MM.1S (cell line): ENCODE measurements at regions not wholly inside any gene's neighbourhood (a gene's known extent, or its start where the extent isn't known, plus 50 kb on each side); places are given as distances from the start of the nearest gene placed in this dataset.

Experiments used
- DNase-seq: peaks from one replicate; pipeline ENCODE4 v3.0.0-alpha.2; 2015
- H2AFZ ChIP-seq: fragments of 300-600 bp; sonication (generic); 2 replicates; pipeline ENCODE4 v1.6.0; 2016; ENCODE audit warnings: antibody characterized with exemption, low read length
- H3F3A ChIP-seq: fragments of 300-600 bp; sonication (generic); 2 replicates; pipeline ENCODE4 v1.6.1; 2016; ENCODE audit warnings: mild to moderate bottlenecking, antibody characterized with exemption, low read length, moderate library complexity, mixed read lengths; ENCODE audit not compliant: insufficient read depth
- H3K27ac ChIP-seq: fragments of 300-600 bp; sonication (generic); 2 replicates; pipeline ENCODE4 v1.5.1; 2016; ENCODE audit warnings: mild to moderate bottlenecking, low read length
- H3K27me3 ChIP-seq: fragments of 300-600 bp; sonication (generic); replicated peaks from 2 replicates; pipeline ENCODE4 v1.6.0; 2016; ENCODE audit warnings: low read length; ENCODE audit not compliant: insufficient read depth
- H3K36me3 ChIP-seq: fragments of 300-600 bp; sonication (generic); replicated peaks from 2 replicates; pipeline ENCODE4 v1.6.1; 2016; ENCODE audit warnings: mild to moderate bottlenecking, low read length, mixed read lengths; ENCODE audit not compliant: insufficient read depth
- H3K4me1 ChIP-seq: fragments of 300-600 bp; sonication (generic); 2 replicates; pipeline ENCODE4 v1.6.1; 2016; ENCODE audit warnings: low read length, mixed read lengths
- H3K4me2 ChIP-seq: fragments of 300-600 bp; sonication (generic); 2 replicates; pipeline ENCODE4 v1.6.0; 2016; ENCODE audit warnings: low read depth, low read length
- H3K4me3 ChIP-seq: fragments of 300-600 bp; sonication (generic); 2 replicates; pipeline ENCODE4 v1.5.1; 2016; ENCODE audit warnings: low read length, mixed read lengths
- H3K79me2 ChIP-seq: fragments of 300-600 bp; sonication (generic); 2 replicates; pipeline ENCODE4 v1.6.1; 2016; ENCODE audit warnings: mixed run types, low read length, mixed read lengths
- H3K9ac ChIP-seq: fragments of 300-600 bp; sonication (generic); 2 replicates; pipeline ENCODE4 v1.6.1; 2016; ENCODE audit warnings: low read length, mixed read lengths
- H3K9me2 ChIP-seq: fragments of 300-600 bp; sonication (generic); replicated peaks from 2 replicates; pipeline ENCODE4 v1.6.1; 2016; ENCODE audit warnings: mild to moderate bottlenecking, low read length, mixed read lengths; ENCODE audit not compliant: insufficient read depth
- H3K9me3 ChIP-seq: fragments of 300-600 bp; sonication (generic); replicated peaks from 2 replicates; pipeline ENCODE4 v1.6.1; 2016; ENCODE audit warnings: mild to moderate bottlenecking, low read length, mixed read lengths; ENCODE audit not compliant: insufficient read depth
- H4K20me1 ChIP-seq: fragments of 300-600 bp; sonication (generic); 2 replicates; pipeline ENCODE4 v1.6.1; 2016; ENCODE audit warnings: mild to moderate bottlenecking, low read length, moderate library complexity, mixed read lengths; ENCODE audit not compliant: insufficient read depth
- EZH2 ChIP-seq: fragments of 300-600 bp; sonication (generic); optimal IDR thresholded peaks from 2 replicates; pipeline ENCODE3; 2017; ENCODE audit warnings: low read depth, mild to moderate bottlenecking, antibody characterized with exemption, low read length, mixed read lengths
- EZH2phosphoT487 ChIP-seq: fragments of 300-600 bp; sonication (generic); IDR thresholded peaks from 2 replicates; pipeline ENCODE4 v1.6.1; 2018; ENCODE audit warnings: antibody characterized with exemption, low read length
- TF ChIP-seq, protein P1 (sequence below): fragments of 300-600 bp; sonication (generic); IDR thresholded peaks from 2 replicates; pipeline ENCODE4 v1.5.1; 2016; ENCODE audit warnings: antibody characterized with exemption, low read length, mixed read lengths

DNA sequence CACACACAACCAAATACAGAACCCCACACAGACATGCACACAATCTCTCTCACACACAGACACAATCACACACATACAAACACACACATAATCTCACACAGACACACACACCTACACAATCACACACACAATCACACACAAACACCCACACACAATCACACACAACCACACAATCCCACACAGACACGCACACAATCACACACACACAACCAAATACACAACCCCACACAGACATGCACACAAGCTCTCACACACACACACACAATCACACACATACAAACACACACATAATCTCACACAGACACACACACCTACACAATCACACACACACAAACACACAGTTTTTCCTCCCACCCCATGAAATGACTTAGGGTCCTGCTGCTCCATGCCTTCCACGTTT, 160.4 kb upstream of the PFKP start:
- Histone ChIP-seq H3F3A (no peaks in the 10 kb centered on the region), H3K27me3 (no peaks in the 10 kb centered on the region), H3K9ac (no peak overlapping the region), H4K20me1 (no peaks in the 10 kb centered on the region), H3K9me2 (no peaks in the 10 kb centered on the region), H2AFZ (no peak overlapping the region), H3K36me3 (no peaks in the 10 kb centered on the region), H3K4me1 (no peaks in the 10 kb centered on the region), H3K79me2 (no peaks in the 10 kb centered on the region), H3K4me3 (no peak overlapping the region), H3K27ac (no peak overlapping the region), H3K9me3 (no peaks in the 10 kb centered on the region), H3K4me2 (no peak overlapping the region)
- TF ChIP-seq EZH2: no peak
- no peak for TF ChIP-seq EZH2phosphoT487
- TF ChIP-seq, protein P1, sequence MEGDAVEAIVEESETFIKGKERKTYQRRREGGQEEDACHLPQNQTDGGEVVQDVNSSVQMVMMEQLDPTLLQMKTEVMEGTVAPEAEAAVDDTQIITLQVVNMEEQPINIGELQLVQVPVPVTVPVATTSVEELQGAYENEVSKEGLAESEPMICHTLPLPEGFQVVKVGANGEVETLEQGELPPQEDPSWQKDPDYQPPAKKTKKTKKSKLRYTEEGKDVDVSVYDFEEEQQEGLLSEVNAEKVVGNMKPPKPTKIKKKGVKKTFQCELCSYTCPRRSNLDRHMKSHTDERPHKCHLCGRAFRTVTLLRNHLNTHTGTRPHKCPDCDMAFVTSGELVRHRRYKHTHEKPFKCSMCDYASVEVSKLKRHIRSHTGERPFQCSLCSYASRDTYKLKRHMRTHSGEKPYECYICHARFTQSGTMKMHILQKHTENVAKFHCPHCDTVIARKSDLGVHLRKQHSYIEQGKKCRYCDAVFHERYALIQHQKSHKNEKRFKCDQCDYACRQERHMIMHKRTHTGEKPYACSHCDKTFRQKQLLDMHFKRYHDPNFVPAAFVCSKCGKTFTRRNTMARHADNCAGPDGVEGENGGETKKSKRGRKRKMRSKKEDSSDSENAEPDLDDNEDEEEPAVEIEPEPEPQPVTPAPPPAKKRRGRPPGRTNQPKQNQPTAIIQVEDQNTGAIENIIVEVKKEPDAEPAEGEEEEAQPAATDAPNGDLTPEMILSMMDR: no peak
- DNase-seq: no peak

DNA sequence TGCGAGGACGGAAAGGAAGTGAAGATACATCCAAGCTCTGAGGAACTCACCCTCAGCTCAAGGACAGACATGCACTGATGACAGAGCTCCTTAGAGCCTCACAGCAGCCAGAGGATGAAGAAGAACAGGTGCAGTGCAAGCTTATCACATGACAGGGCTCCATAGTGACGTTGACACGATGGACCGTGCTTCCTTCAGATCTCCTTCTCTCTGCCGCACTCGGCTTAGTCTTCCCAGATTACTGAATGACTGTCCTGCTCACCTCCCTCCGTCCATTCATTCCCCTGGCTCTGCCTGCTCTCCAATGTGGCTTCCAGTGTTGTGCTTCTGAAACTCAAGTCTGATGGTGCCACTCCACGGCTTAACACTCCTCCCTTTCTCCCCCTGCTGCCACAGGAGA, 161.5 kb upstream of the PFKP start:
- no peak for TF ChIP-seq EZH2phosphoT487
- TF ChIP-seq, protein P1: no peak
- TF ChIP-seq EZH2: no peak
- no peak overlapping the region for H3K27ac ChIP-seq

DNA sequence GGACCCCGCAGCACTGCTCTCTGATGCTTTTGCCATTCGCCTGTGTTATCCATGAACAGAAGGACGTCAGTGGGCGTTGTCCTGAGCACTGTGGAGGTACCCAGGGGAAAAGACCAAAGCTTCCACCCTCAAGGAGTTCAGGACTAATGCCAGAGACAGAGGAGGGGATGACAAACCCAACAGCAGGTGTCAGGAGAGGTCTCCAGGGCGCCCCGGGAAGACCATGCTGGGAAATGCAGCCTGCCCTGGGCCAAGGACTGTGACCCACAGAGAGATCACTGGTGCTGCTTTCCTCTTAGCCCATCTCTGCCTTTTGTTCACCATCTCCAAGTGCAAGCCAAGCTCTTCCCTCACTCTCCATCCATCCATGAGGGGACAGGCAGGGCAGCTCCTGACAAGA, 166.8 kb upstream of the PFKP start:
- TF ChIP-seq EZH2 (no peak), EZH2phosphoT487 (no peak)
- TF ChIP-seq, protein P1: no peak
- Histone ChIP-seq H2AFZ (no peak overlapping the region), H3K9ac (no peak overlapping the region), H3K9me2 (no peaks in the 10 kb centered on the region), H3K9me3 (no peaks in the 10 kb centered on the region), H3K36me3 (no peaks in the 10 kb centered on the region), H3K4me3 (no peak overlapping the region), H3K79me2 (no peaks in the 10 kb centered on the region), H3K4me2 (no peak overlapping the region), H4K20me1 (no peaks in the 10 kb centered on the region), H3K4me1 (no peaks in the 10 kb centered on the region), H3K27me3 (no peaks in the 10 kb centered on the region), H3K27ac (no peak overlapping the region), H3F3A (no peaks in the 10 kb centered on the region)
- no peak for DNase-seq

More for the DNA sequence above, 161.5 kb upstream of the PFKP start:
- Histone ChIP-seq H3K36me3 (no peaks in the 10 kb centered on the region), H3K27me3 (no peaks in the 10 kb centered on the region), H4K20me1 (no peaks in the 10 kb centered on the region), H3F3A (no peaks in the 10 kb centered on the region), H3K4me1 (no peaks in the 10 kb centered on the region), H3K4me2 (no peak overlapping the region), H3K79me2 (no peaks in the 10 kb centered on the region), H2AFZ (no peak overlapping the region), H3K9me3 (no peaks in the 10 kb centered on the region), H3K9ac (no peak overlapping the region), H3K9me2 (no peaks in the 10 kb centered on the region), H3K4me3 (no peak overlapping the region)
- DNase-seq: no peak
